HepG2 (cell line): ENCODE measurements at regions not wholly inside any gene's neighbourhood (a gene's known extent, or its start where the extent isn't known, plus 50 kb on each side); places are given as distances from the start of the nearest gene placed in this dataset.

Source experiments
- CBX1 ChIP-seq: IDR thresholded peaks from one replicate; pipeline ENCODE4 v1.6.1; 2016; ENCODE audit warnings: antibody characterized with exemption, low read depth
- KDM5A ChIP-seq: fragments of 200-600 bp; sonication (generic); IDR thresholded peaks from 2 replicates; pipeline ENCODE4 v1.7.0; 2018; ENCODE audit warnings: antibody characterized with exemption, mild to moderate bottlenecking, low read length, borderline replicate concordance
- MAZ ChIP-seq, 2 experiments: sonication (generic) in 1 of 2; formaldehyde crosslinking in 1 of 2; IDR thresholded peaks; 2 replicates each; pipeline versions ENCODE4 v1.5.0 to v1.6.1; 2012 to 2020; ENCODE audit warnings: low read depth in 2 of 2, mild to moderate bottlenecking in 2 of 2, borderline replicate concordance in 1 of 2, improper control_type of control experiment in 1 of 2, low read length in 1 of 2, missing genetic modification reagents in 1 of 2, moderate library complexity in 1 of 2
- MXI1 ChIP-seq: IDR thresholded peaks from 3 replicates; pipeline ENCODE4 v1.6.1; 2012; ENCODE audit warnings: low read depth, low read length, inconsistent platforms, borderline replicate concordance
- NFYB ChIP-seq: sonication (generic); formaldehyde crosslinking; IDR thresholded peaks from 2 replicates; pipeline ENCODE4 v1.4.0; 2020; ENCODE audit warnings: missing genetic modification reagents
- PAX8 ChIP-seq: sonication (generic); formaldehyde crosslinking; IDR thresholded peaks from 2 replicates; pipeline ENCODE4 v1.8.0; 2022; ENCODE audit warnings: mild to moderate bottlenecking, missing genetic modification reagents, borderline replicate concordance
- ZFX ChIP-seq: sonication (generic); formaldehyde crosslinking; IDR thresholded peaks from 2 replicates; pipeline ENCODE4 v1.4.0; 2020; ENCODE audit warnings: mild to moderate bottlenecking, low read depth, missing genetic modification reagents, moderate library complexity
- ZNF598 ChIP-seq: sonication (generic); formaldehyde crosslinking; IDR thresholded peaks from 2 replicates; pipeline ENCODE4 v1.5.1; 2020; ENCODE audit warnings: mild to moderate bottlenecking, missing genetic modification reagents, borderline replicate concordance
- TF ChIP-seq, protein P1 (sequence below): sonication (generic); formaldehyde crosslinking; IDR thresholded peaks from 2 replicates; pipeline ENCODE4 v1.8.1; 2023; ENCODE audit warnings: missing genetic modification reagents, mild to moderate bottlenecking, borderline replicate concordance
- TF ChIP-seq, protein P2 (sequence below): sonication (generic); formaldehyde crosslinking; IDR thresholded peaks from 2 replicates; pipeline ENCODE4 v1.5.0; 2020; ENCODE audit warnings: mild to moderate bottlenecking, missing genetic modification reagents, moderate library complexity

DNA sequence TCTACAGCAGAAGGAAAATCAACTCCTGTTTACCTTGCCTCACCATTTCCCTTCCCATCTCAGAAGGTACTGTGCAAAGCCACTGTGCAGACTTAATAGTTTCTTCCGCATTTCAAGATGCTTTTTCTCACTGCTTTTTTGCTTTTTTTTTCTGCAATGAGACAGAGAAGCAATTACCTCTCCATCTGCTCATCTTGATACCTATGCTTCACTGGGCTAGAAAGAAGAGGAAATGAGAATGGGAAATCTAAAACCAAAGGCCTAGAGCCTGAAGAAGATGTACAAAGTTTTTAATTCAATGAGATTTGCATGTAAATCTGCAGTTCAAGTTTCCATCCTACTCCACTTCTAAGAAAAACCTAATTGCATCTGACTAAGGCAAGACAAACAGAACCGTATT is 238.1 kb upstream of the SETMAR start:
- TF ChIP-seq ZNF598 (CRISPR knock-in tag) = no peak
- TF ChIP-seq CBX1 = no peak
- TF ChIP-seq, protein P1, sequence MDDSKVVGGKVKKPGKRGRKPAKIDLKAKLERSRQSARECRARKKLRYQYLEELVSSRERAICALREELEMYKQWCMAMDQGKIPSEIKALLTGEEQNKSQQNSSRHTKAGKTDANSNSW (CRISPR knock-in tag) = no peak
- TF ChIP-seq KDM5A = no peak
- TF ChIP-seq MAZ (IDR thresholded peaks at IDR 0.05; ENCODE audit: borderline replicate concordance, low read depth, low read length) = no peak
- no peak for TF ChIP-seq MAZ (CRISPR knock-in tag; IDR thresholded peaks at IDR 0.05; ENCODE audit: low read depth)
- TF ChIP-seq PAX8 (CRISPR knock-in tag) = no peak
- TF ChIP-seq ZFX (CRISPR knock-in tag) = no peak
- TF ChIP-seq, protein P2, sequence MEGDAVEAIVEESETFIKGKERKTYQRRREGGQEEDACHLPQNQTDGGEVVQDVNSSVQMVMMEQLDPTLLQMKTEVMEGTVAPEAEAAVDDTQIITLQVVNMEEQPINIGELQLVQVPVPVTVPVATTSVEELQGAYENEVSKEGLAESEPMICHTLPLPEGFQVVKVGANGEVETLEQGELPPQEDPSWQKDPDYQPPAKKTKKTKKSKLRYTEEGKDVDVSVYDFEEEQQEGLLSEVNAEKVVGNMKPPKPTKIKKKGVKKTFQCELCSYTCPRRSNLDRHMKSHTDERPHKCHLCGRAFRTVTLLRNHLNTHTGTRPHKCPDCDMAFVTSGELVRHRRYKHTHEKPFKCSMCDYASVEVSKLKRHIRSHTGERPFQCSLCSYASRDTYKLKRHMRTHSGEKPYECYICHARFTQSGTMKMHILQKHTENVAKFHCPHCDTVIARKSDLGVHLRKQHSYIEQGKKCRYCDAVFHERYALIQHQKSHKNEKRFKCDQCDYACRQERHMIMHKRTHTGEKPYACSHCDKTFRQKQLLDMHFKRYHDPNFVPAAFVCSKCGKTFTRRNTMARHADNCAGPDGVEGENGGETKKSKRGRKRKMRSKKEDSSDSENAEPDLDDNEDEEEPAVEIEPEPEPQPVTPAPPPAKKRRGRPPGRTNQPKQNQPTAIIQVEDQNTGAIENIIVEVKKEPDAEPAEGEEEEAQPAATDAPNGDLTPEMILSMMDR (CRISPR knock-in tag) = no peak
- no peak for TF ChIP-seq MXI1
- no peak for TF ChIP-seq NFYB (CRISPR knock-in tag)
